ENCODE measurements at regions not wholly inside any gene's neighbourhood (a gene's known extent, or its start where the extent isn't known, plus 50 kb on each side); places are given as distances from the start of the nearest gene placed in this dataset.

- no peaks in the 10 kb centered on the region for H3K4me1 ChIP-seq (ENCODE audit: control insufficient read depth, extremely low read depth, insufficient read depth, low read length)
- no peaks in the 10 kb centered on the region for H3K9me1 ChIP-seq (replicated peaks; ENCODE audit: control insufficient read depth, extremely low read depth, insufficient read depth, low read length)
- no peak overlapping the region for H3K4me2 ChIP-seq (ENCODE audit: insufficient read depth, low read length)
- ChIA-PET CTCF (no interaction called here), POLR2A (no interaction called here)
- no peak for DNase-seq (ENCODE audit: low read depth, low spot score)
- no peaks in the 10 kb centered on the region for H3K79me2 ChIP-seq (ENCODE audit: control insufficient read depth, insufficient read depth, low read length)
- no peak overlapping the region for H3K27ac ChIP-seq (ENCODE audit: insufficient read depth, low read depth, low read length)
- dilution Hi-C loops (cut with MboI; ENCODE audit: extremely low pct_ligation_motif_present, low sequenced_read_pairs) (no loop called here), intact Hi-C loops (cut with micrococcal nuclease) (no loop called here)
- no TSS peak for BruUV-seq (replicated peaks)
- FAIRE-seq, result no peak
- TF ChIP-seq EZH2 (IDR thresholded peaks at IDR 0.05; ENCODE audit: borderline replicate concordance, low read depth, low read length, severe bottlenecking), result no peak
- no peak for TF ChIP-seq GATA2 (IDR thresholded peaks at IDR 0.05; ENCODE audit: insufficient read depth, insufficient read length, low read depth, low read length)
- TF ChIP-seq MAX (IDR thresholded peaks at IDR 0.05; ENCODE audit: insufficient read depth, insufficient read length), result no peak
- no peak for TF ChIP-seq FOS (IDR thresholded peaks at IDR 0.05; ENCODE audit: borderline replicate concordance, insufficient read depth, low read length)
- TF ChIP-seq POLR2A (IDR thresholded peaks at IDR 0.05; ENCODE audit: low read depth, low read length), result no peak
- TF ChIP-seq MYC (IDR thresholded peaks at IDR 0.05; ENCODE audit: low read depth, low read length), result no peak
- TF ChIP-seq CTCF (IDR thresholded peaks at IDR 0.05; ENCODE audit: extremely low read depth in 1 of 2, insufficient read depth in 1 of 2, low read depth in 1 of 2, low read length in 2 of 2), result no peak
- no peak for TF ChIP-seq JUN (IDR thresholded peaks at IDR 0.05; ENCODE audit: borderline replicate concordance, insufficient read depth, insufficient read length, low read depth)
- no peak for TF ChIP-seq POLR2AphosphoS5 (IDR thresholded peaks at IDR 0.05; ENCODE audit: insufficient read depth, low read depth, low read length)
- H3K4me3 ChIP-seq (replicated peaks in 1 of 3; ENCODE audit: insufficient read depth in 1 of 3, low read depth in 1 of 3, low read length in 3 of 3), result no peak overlapping the region
- no peak overlapping the region for H3K9ac ChIP-seq (replicated peaks; ENCODE audit: extremely low read depth, insufficient read depth, low read length)
- H2AFZ ChIP-seq (ENCODE audit: low read depth, low read length), result no peak overlapping the region
- H3K36me3 ChIP-seq (ENCODE audit: control insufficient read depth in 2 of 2, extremely low read depth in 1 of 2, insufficient read depth in 2 of 2, low read length in 2 of 2), result no peaks in the 10 kb centered on the region
- H3K9me3 ChIP-seq (replicated peaks; ENCODE audit: control insufficient read depth, insufficient read depth, low read length), result no peaks in the 10 kb centered on the region
- no peaks in the 10 kb centered on the region for H3K27me3 ChIP-seq (ENCODE audit: control insufficient read depth in 2 of 2, insufficient read depth in 2 of 2, low read length in 2 of 2)
- H4K20me1 ChIP-seq (replicated peaks; ENCODE audit: control insufficient read depth, extremely low read depth, insufficient read depth, low read length), result no peaks in the 10 kb centered on the region
Observed at GRCh38 chrX:10990418-10990817, 120.7 kb upstream of the HCCS start.

All from endothelial cell of umbilical vein (primary cell).